GM12873 (cell line): ENCODE measurements at regions not wholly inside any gene's neighbourhood (a gene's known extent, or its start where the extent isn't known, plus 50 kb on each side); places are given as distances from the start of the nearest gene placed in this dataset.

Source experiments
- TF ChIP-seq, protein P1 (sequence below): IDR thresholded peaks from 2 replicates; pipeline ENCODE4 v1.5.1; 2012; ENCODE audit warnings: low read depth, mild to moderate bottlenecking, moderate library complexity, low read length, control low read depth; ENCODE audit not compliant: insufficient read depth; ENCODE audit errors: missing control alignments

DNA sequence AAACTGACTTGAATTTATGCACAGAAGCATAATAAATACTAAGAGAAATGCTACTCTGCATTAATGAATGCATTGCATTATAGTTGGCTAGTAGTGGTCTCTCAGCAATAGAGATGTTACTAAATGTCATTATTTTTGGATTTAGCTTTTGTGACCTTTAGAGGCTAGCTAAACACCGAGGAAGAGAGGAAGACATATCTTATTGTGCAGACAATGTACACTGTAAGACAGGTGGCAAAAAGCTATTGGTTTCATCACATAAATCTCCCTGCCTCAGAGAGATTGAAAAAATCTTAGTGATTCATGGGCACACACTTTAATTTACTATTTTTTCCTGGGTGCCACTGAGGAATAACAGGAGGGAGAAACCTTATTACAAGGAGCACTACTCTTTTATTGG lies 435.9 kb downstream of the TMEM232 start:
- TF ChIP-seq, protein P1, sequence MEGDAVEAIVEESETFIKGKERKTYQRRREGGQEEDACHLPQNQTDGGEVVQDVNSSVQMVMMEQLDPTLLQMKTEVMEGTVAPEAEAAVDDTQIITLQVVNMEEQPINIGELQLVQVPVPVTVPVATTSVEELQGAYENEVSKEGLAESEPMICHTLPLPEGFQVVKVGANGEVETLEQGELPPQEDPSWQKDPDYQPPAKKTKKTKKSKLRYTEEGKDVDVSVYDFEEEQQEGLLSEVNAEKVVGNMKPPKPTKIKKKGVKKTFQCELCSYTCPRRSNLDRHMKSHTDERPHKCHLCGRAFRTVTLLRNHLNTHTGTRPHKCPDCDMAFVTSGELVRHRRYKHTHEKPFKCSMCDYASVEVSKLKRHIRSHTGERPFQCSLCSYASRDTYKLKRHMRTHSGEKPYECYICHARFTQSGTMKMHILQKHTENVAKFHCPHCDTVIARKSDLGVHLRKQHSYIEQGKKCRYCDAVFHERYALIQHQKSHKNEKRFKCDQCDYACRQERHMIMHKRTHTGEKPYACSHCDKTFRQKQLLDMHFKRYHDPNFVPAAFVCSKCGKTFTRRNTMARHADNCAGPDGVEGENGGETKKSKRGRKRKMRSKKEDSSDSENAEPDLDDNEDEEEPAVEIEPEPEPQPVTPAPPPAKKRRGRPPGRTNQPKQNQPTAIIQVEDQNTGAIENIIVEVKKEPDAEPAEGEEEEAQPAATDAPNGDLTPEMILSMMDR = no peak

DNA sequence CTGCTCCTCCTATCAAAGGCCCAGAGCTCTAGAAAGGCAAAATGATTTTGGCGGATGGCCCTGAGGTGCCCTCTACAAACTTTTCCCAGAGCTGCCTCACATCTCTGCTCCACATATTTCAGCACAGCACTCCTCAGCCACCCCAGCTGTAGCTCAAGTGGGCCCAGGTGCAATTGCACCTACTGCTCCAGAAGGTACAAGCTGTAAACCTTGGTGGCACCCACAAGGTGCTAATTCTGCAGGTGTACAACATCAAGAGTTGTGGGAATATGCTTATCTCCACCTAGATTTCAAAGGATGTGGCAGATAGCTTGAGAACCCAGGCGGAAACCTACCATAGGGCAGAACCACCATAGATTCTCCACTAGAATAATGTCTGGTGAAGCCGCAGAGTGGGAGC lies 432.2 kb downstream of the TMEM232 start:
- TF ChIP-seq, protein P1 = no peak

DNA sequence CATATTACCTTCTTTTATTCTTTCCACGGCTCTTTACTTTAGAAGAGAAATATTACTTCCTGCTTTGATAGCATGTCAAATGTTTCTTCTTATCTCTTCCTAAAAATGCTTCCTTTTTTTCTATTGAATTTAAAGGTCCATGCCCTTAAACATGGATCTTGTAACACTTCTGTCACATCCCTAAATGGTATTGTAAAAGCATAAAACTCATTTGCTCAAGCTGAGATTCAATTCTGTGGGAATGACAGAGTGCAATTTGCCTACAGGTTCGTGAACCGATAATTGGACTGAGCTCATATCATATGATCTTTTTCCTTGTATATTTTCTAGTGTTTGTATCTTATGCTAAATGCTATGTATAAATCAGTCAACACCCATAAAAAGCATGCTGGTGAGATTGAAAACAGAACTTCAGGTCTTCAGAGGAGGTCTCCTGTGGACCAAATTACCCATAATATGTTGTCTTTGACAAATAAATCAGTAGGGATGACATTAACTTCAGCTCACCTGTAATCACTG lies 429.3 kb downstream of the TMEM232 start:
- TF ChIP-seq, protein P1 = no peak

DNA sequence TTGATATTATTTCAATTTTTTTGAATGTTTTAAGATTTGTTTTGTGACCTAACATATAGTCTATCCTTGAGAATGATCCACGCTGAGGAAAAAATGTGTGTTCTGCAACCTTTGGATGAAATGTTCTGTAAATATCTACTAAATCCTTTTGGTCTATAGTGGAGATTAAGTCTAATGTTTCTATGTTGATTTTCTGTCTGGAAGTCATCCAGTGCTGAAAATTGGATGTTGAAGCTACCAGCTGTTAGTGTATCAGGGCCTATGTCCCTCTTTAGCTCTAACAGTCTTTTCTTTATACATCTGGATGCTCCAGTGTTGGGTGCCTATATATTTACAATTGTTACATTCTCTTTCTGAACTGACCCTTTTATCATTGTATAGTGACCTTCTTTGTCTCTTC lies 422.3 kb downstream of the TMEM232 start:
- TF ChIP-seq, protein P1 = no peak

DNA sequence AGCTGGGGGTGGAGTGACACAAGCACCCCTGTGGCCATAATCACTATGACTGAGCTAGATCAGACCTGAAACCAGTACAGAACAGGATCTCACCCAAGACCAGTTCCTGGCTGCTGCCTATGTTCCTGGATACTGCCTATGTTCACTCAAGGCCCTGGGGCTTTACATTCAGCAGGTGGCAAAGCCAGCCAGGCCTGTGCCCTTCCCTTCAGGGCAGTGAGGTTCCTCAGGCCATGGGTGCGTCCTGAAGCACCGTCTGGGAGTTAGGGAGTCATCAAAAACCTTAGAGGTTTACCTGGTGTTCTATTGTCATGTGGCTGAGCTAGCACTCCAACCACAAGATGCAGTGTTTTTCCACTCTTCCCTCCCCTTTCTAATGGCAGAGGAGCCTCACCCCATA lies 419.8 kb downstream of the TMEM232 start:
- TF ChIP-seq, protein P1 = no peak

DNA sequence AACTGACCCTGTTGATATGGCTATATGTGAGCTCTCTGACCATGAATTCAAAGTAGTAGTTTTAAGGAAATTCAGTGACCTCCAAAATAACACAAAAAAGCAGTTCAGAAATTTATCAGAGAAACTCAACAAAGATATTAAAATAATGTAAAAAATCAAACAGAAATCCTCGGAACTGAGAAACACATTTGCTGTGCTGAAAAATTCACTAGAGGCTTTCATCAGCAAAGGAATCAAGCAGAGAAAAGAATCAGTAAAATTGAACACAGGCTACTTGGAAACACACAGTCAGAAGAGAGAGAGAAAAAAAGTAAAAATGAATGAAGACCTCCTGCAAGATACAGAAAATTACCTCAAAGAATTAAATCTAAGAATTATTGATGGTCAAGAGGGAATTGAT lies 417.2 kb downstream of the TMEM232 start:
- TF ChIP-seq, protein P1 = no peak

DNA sequence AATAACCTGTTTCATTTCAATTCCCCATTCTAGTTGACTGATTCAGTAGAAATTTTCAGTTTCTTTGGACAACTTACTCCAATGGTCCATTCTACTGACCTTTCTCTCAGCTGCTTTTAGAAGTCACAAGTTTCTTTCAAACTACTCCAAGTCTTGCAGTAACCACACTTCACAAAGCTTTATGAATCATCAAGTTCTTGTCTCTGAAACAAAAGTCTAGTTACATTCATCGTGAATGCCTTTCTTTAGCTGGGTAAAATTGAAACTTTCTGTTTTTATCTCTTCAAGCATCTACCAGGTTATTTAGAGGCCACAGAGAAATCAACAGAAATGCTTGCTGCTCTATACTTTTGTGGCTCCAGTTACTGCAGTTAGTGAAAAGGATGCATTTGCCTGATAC lies 405.4 kb downstream of the TMEM232 start:
- TF ChIP-seq, protein P1 = no peak
